ENCODE measurements at regions not wholly inside any gene's neighbourhood (a gene's known extent, or its start where the extent isn't known, plus 50 kb on each side); places are given as distances from the start of the nearest gene placed in this dataset.

DNA sequence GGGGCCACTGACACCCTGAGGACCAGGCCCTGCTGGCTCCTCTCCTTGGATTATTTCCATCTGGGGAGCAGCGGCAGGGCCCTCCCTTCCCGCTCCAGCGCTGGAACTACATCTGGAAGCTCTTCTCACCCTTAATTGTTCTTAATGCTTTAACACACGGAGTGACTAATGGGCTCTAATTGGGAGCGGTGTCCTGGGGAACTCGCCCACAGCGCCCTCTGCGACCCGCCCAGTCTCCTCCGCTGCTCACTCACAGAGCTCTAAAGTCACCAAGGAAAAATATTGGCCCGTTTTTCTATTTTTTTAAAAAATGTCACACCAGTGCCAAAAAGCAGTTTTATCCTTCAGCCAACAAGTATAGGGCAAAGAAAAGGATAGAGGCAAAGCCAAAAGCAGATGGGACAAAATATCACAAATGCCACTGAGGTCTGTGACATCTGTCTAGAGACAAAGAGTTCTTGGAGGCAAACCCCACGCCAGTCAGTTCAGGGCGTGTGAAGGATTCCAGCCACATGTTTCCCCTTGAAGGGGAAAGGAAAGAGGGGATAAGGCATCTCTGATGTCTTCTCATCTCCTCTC lies 134.7 kb downstream of the RBFOX3 start:
- no peak for ATAC-seq
- TF ChIP-seq POLR2A (IDR thresholded peaks at IDR 0.05) = no peak
- TF ChIP-seq, protein P1, sequence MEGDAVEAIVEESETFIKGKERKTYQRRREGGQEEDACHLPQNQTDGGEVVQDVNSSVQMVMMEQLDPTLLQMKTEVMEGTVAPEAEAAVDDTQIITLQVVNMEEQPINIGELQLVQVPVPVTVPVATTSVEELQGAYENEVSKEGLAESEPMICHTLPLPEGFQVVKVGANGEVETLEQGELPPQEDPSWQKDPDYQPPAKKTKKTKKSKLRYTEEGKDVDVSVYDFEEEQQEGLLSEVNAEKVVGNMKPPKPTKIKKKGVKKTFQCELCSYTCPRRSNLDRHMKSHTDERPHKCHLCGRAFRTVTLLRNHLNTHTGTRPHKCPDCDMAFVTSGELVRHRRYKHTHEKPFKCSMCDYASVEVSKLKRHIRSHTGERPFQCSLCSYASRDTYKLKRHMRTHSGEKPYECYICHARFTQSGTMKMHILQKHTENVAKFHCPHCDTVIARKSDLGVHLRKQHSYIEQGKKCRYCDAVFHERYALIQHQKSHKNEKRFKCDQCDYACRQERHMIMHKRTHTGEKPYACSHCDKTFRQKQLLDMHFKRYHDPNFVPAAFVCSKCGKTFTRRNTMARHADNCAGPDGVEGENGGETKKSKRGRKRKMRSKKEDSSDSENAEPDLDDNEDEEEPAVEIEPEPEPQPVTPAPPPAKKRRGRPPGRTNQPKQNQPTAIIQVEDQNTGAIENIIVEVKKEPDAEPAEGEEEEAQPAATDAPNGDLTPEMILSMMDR (IDR thresholded peaks at IDR 0.05) = no peak
- peaks cover 0 to 6% of the 10 kb centered on the region in 2 donors for H3K27me3 ChIP-seq
- no peak overlapping the region for H3K4me3 ChIP-seq
- intact Hi-C loops (cut with DNase I) = no loop called here
- no peaks in the 10 kb centered on the region for H3K36me3 ChIP-seq (replicated peaks in 1 of 2; ENCODE audit: insufficient read depth in 1 of 2, low read depth in 2 of 2)
- WGBS, 2 donors = 23 to 27% methylated on average over 13 of the region's 13 CpGs
- H3K4me1 ChIP-seq = no peaks in the 10 kb centered on the region
- DNase-seq = no peak
- no peaks in the 10 kb centered on the region for H3K9me3 ChIP-seq
- H3K27ac ChIP-seq = no peak overlapping the region

DNA sequence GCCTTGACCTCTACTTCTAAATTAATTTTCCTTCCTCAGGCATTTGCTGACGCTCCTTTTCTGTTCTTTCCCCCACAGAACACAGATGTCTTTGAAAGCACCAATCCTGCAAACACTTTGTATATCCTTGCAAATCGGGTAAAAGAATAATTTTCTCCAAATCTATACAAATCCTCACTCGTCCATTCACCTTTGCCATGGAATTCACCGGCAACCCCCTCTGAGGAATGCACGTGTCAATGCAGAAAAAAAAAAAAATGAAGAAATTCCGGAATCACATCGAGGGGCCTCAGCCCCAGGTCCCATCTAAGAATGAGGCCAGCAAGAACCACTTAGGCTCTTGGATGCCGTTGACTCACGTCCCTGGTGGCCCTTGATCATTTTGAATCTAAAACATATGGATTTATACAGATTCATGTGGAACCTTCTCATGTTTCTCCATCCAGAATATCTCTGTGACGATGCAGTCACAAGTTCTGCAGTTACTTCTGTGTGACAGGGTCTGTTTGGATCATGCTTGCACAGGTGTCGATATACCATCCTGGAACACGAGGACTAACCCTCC lies 136.9 kb downstream of the RBFOX3 start:
- DNase-seq (no peak), ATAC-seq (no peak)
- Histone ChIP-seq H3K9me3 (no peaks in the 10 kb centered on the region), H3K4me1 (no peaks in the 10 kb centered on the region), H3K36me3 (replicated peaks in 1 of 2; ENCODE audit: insufficient read depth in 1 of 2, low read depth in 2 of 2) (no peaks in the 10 kb centered on the region), H3K27me3 (no peaks in the 10 kb centered on the region), H3K4me3 (no peak overlapping the region), H3K27ac (no peak overlapping the region)
- intact Hi-C loops (cut with DNase I) = no loop called here
- TF ChIP-seq POLR2A (IDR thresholded peaks at IDR 0.05) = no peak
- TF ChIP-seq, protein P1 (IDR thresholded peaks at IDR 0.05) = no peak
- WGBS, 2 donors = 42 to 44% methylated on average over 12 of the region's 12 CpGs

GRCh38 chr17:79473111-79473875 lies 137.6 kb downstream of the RBFOX3 start:
- WGBS, 2 donors = 33 to 34% methylated on average over 12 to 14 of the region's 14 CpGs
- intact Hi-C loops (cut with DNase I) = no loop called here
- no peaks in the 10 kb centered on the region for H3K27me3 ChIP-seq

DNA sequence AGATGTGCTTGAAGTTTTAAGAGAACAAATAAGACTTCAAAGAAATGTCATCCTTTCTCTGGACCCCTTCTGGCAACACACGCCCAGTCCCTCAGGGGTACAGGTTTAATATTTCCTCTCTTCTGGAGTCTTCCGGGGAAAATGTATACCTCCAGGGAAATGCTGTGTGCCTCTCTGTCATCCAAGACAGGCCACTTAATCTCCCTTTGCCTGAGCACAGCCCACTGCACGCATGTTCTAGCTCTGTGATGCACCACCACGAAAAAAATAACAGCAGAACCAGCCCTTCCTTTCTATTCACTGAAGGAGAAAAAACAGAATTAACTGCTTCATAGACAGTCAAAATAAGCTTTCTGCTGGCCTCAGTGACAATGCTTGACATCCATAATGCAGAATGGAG lies 140.1 kb downstream of the RBFOX3 start:
- no peak overlapping the region for H3K27ac ChIP-seq
- 34 to 46% methylated on average over 4 of the region's 4 CpGs for WGBS, 2 donors
- H3K9me3 ChIP-seq = no peaks in the 10 kb centered on the region
- intact Hi-C loops (cut with DNase I) = no loop called here
- DNase-seq (no peak), ATAC-seq (no peak)
- H3K4me3 ChIP-seq = no peak overlapping the region
- TF ChIP-seq, protein P1 (IDR thresholded peaks at IDR 0.05) = no peak
- no peak for TF ChIP-seq POLR2A (IDR thresholded peaks at IDR 0.05)
- no peaks in the 10 kb centered on the region for H3K4me1 ChIP-seq
- no peaks in the 10 kb centered on the region for H3K27me3 ChIP-seq
- H3K36me3 ChIP-seq (replicated peaks in 1 of 2; ENCODE audit: insufficient read depth in 1 of 2, low read depth in 2 of 2) = no peaks in the 10 kb centered on the region

More at GRCh38 chr17:79473111-79473875, 137.6 kb downstream of the RBFOX3 start:
- no peak overlapping the region for H3K4me3 ChIP-seq
- H3K9me3 ChIP-seq = no peaks in the 10 kb centered on the region
- DNase-seq (no peak), ATAC-seq (no peak)
- H3K36me3 ChIP-seq (replicated peaks in 1 of 2; ENCODE audit: insufficient read depth in 1 of 2, low read depth in 2 of 2) = no peaks in the 10 kb centered on the region
- H3K4me1 ChIP-seq = no peaks in the 10 kb centered on the region
- TF ChIP-seq, protein P1 (IDR thresholded peaks at IDR 0.05) = no peak
- TF ChIP-seq POLR2A (IDR thresholded peaks at IDR 0.05) = no peak
- no peak overlapping the region for H3K27ac ChIP-seq

All from body of pancreas (tissue), 4 donors.